ENCODE measurements at regions not wholly inside any gene's neighbourhood (a gene's known extent, or its start where the extent isn't known, plus 50 kb on each side); places are given as distances from the start of the nearest gene placed in this dataset.

DNA sequence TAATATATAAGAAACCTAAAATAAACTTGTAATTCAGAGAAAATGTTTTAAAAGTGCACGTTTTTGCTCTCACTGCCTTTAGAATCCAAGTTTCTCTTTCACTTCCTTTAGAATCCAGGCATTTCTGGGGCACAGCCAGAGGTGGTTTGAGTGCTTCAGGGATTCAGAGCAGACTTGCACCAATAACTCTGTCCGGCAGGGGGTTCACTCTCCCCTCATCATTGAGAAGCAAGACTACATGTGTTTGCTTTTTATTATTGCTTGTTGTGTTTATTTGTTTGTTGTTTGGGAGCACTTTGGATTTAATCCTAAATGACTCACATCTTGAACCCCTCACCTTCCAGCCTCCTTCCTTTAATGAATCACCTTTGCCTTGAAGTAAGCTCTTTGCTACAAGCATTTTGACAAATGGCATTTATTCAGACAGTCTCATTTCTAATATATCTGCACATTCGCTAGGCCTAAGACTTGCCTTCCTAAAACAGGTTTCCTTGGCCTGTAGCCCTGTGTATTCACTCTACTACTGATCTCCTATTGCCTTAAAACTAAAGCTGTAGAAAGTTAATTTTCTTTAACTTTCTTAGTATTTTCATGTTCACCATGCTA lies 233.5 kb upstream of the ATP5MC3 start:
- TF ChIP-seq, protein P1, sequence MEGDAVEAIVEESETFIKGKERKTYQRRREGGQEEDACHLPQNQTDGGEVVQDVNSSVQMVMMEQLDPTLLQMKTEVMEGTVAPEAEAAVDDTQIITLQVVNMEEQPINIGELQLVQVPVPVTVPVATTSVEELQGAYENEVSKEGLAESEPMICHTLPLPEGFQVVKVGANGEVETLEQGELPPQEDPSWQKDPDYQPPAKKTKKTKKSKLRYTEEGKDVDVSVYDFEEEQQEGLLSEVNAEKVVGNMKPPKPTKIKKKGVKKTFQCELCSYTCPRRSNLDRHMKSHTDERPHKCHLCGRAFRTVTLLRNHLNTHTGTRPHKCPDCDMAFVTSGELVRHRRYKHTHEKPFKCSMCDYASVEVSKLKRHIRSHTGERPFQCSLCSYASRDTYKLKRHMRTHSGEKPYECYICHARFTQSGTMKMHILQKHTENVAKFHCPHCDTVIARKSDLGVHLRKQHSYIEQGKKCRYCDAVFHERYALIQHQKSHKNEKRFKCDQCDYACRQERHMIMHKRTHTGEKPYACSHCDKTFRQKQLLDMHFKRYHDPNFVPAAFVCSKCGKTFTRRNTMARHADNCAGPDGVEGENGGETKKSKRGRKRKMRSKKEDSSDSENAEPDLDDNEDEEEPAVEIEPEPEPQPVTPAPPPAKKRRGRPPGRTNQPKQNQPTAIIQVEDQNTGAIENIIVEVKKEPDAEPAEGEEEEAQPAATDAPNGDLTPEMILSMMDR (IDR thresholded peaks at IDR 0.05; ENCODE audit: insufficient read depth, low read length): peak; percentile 64
- TF ChIP-seq POLR2AphosphoS5 (IDR thresholded peaks at IDR 0.05; ENCODE audit: low read depth): no peak
- TF ChIP-seq, protein P2, sequence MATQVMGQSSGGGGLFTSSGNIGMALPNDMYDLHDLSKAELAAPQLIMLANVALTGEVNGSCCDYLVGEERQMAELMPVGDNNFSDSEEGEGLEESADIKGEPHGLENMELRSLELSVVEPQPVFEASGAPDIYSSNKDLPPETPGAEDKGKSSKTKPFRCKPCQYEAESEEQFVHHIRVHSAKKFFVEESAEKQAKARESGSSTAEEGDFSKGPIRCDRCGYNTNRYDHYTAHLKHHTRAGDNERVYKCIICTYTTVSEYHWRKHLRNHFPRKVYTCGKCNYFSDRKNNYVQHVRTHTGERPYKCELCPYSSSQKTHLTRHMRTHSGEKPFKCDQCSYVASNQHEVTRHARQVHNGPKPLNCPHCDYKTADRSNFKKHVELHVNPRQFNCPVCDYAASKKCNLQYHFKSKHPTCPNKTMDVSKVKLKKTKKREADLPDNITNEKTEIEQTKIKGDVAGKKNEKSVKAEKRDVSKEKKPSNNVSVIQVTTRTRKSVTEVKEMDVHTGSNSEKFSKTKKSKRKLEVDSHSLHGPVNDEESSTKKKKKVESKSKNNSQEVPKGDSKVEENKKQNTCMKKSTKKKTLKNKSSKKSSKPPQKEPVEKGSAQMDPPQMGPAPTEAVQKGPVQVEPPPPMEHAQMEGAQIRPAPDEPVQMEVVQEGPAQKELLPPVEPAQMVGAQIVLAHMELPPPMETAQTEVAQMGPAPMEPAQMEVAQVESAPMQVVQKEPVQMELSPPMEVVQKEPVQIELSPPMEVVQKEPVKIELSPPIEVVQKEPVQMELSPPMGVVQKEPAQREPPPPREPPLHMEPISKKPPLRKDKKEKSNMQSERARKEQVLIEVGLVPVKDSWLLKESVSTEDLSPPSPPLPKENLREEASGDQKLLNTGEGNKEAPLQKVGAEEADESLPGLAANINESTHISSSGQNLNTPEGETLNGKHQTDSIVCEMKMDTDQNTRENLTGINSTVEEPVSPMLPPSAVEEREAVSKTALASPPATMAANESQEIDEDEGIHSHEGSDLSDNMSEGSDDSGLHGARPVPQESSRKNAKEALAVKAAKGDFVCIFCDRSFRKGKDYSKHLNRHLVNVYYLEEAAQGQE (IDR thresholded peaks at IDR 0.05; ENCODE audit: insufficient replicate concordance, low read depth): no peak
- TF ChIP-seq GABPA (IDR thresholded peaks at IDR 0.05; ENCODE audit: low read depth): no peak
- no peak for TF ChIP-seq SPI1 (IDR thresholded peaks at IDR 0.05; ENCODE audit: borderline replicate concordance, low read depth)

All from HL-60 (cell line).